ENCODE measurements at regions not wholly inside any gene's neighbourhood (a gene's known extent, or its start where the extent isn't known, plus 50 kb on each side); places are given as distances from the start of the nearest gene placed in this dataset.

DNA sequence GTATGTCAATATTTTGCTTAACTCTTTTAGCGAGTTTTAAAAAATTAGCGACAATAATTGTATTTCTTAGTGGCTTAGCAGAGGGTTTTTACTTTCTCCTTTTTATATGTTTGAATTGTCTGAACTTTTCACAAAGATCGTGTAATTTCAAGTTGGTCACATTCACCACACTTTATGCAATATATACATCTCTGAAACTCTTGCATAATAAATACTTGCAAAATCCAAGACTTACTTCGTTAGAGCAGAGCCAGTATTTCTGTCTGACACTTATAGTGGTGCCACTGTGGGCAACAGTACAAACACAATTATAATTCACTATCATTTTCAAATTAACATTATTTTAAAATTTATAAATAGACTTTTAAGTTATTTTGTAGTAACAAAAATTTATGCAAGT lies 62.0 kb downstream of the SUCNR1 start:
- DNase-seq = no peak

DNA sequence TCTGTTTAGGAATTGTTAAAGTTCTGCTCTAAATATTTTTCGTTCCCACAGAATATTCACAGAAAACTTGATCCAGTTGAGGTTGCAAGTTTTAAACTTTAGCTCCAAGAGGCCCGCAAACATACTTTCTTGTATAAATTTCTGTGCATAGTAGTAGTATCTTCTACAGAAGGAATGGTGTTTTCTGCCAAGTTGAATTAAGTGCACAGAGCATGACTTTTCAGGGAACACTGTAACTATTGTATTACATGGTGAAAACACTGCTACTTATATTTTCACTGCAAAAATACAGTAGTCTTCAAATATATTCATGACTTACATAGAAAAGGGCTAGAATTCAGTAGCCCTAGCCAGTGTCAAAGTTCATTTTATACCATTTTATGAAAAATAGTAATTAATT lies 67.0 kb downstream of the SUCNR1 start:
- DNase-seq = no peak

DNA sequence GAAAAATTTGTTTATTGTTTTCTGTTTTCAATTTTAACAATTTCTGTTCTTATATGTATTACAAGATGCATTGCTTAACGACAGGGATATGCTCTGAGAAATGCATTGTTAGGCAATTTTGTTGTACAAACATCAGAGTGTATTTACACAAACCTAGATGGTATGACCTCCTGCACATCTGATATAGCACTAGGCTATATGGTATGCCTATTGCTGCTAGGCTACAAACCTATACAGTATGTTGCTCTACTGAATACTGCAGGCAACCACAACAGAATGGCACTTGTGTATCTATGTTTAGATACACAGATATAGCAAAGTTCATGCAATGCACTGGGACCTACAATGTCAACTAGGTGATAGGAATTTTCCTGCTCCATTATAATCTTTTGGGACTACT lies 70.1 kb downstream of the SUCNR1 start:
- no peak for DNase-seq

DNA sequence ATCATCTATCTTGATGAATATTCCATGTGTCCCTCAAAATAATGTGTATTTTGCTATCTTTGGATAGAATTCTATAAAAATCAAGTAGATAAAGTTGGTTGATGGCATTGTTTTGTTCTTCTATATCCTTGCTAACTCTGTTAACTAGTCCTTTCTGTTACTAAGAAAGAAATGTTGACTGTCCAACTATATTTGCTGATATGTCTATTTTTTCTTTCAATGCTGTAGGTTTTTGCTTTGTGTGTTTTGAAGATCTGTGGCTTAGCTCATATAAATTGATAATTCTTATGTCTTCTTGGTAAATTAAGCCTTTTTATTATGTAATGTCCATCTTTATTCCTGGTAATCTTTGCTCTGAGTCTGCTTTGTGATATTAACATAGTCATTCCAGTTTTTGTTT lies 70.9 kb downstream of the SUCNR1 start:
- no peak for DNase-seq

DNA sequence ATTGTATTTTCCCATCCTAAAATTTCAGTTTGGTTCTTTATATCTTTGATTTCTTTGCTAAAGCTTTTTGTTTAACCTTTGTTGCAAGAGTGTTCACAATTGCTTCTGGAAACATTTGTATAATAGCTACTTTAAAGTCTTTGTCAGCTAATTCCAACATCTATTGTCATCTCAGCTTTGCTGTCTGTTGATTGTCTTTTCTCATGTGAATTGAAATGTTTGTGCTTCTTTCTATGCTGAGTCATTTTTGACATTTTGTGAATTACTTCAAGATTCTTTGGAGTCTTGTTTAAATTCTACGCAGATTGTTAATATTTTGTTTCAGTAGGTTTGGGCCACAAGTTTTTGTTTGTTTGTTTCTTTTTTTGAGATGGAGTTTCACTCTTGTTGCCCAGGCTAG lies 73.2 kb downstream of the SUCNR1 start:
- no peak for DNase-seq

DNA sequence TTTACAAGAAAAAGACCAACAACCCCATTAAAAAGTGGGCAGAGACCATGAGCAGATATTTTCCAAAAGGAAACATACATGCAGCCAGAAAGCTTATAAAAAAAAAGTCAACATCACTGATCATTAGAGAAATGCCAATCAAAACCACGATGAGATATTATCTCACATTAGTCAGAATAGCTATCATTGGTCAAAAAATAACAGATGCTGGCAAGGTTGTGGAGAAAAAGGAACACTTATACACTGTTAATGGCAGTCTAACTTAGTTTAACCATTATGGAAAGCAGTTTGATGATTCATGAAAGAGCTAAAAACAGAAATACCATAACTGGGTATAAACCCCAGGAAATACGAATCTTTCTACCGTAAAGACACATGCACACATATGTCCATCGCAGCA lies 76.3 kb downstream of the SUCNR1 start:
- no peak for DNase-seq

DNA sequence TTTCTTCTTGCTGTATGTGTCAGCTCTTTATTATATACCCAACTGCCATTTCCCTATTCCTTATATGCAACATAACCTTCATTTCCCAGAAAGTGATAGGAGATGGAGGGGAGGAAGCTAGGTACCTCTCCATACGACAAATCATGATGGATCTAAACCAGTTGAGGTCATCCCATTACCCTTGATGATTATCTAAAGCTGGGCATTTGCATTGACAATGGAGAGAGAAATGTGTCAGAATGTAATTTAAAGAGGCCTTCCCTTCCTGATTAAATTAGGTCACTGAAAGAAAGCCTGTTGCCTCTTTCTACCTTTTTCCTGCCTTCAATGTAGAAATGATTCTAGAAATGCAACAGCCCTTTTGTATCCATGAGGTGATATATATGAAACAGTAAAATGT lies 81.9 kb downstream of the SUCNR1 start:
- DNase-seq = no peak

DNA sequence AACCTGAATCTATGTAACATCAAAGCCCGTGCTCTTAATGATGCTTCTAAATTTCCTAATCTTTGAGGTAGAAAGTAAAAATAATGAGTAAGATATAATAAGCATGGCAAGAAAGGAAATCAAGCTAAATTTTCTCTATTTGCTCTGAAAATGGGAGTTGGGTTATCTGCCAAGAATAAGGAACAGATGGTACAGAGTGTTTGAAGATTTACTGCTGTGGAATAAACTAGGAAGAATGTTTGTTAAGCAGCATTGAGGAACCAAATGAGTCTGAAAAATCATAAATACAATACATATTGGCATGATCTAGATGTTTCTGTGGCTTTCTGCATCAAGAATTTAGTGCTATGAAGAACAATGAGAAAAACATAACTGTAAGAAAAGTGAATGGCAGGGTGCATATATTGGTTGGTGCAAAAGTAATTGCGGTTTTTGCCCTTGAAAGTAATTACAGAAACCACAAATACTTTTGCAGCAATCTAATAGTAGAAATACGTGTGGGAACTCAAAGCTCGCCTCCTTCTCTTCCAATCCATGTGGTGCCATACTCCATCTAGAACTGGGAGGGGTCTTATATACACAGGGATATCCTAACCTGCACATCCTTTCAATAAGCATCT lies 87.6 kb downstream of the SUCNR1 start:
- DNase-seq = no peak

DNA sequence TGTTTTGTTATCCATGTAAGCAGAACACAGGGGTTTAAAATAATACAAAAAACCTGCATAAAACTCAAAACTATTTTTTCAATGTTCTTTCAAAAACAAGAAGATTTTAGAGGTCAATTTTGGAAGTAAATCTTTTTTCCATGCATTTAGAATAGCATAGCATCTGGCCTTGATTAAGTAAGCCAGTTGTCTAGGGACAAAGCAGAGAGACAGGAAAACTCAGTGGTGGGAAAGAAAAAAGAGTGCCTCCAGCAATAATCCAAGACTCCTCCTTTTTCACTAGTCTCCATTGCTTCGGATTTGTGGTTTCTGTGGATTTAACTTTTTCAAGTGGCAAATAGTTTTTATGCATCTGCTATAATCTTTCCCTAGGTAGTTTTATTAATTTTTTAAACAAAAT lies 88.9 kb downstream of the SUCNR1 start:
- no peak for DNase-seq

DNA sequence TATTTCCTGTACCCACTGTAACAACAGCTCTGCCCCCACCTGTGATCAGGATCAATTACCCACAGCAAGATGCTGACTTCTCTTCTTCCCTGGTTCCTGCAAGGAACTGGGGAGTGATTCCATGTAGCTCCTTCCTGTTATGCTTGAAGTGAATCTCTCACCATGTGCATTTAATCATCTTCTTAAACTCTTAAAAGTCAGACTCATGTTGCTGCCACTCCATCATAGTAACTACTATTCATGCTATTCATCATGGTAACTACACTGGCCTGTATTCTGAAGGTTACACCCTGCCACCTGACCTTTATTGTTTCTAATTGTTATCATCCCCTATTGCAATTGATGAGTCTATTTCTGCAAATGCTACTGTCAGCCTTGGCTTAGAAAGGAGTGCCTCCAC lies 89.5 kb downstream of the SUCNR1 start:
- DNase-seq = no peak

DNA sequence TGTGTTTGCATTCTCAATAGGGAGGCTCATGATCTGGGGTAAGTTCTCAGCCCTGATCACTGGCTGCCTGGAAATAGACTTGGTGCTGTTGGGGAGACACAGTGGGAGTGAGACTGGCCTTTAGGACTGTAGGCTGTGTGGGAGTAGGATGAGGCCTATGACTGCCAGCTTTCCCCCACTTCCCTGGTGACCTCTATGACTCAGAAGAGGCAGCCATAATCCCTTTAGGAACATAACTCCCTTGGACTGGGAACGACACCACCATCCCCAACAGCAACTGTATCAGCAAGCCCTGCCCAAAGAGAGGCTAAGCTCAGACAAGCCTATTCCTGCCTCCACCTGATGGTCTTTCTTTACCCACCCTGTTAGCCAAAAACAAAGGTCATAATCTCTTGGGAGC lies 91.3 kb downstream of the SUCNR1 start:
- no peak for DNase-seq

DNA sequence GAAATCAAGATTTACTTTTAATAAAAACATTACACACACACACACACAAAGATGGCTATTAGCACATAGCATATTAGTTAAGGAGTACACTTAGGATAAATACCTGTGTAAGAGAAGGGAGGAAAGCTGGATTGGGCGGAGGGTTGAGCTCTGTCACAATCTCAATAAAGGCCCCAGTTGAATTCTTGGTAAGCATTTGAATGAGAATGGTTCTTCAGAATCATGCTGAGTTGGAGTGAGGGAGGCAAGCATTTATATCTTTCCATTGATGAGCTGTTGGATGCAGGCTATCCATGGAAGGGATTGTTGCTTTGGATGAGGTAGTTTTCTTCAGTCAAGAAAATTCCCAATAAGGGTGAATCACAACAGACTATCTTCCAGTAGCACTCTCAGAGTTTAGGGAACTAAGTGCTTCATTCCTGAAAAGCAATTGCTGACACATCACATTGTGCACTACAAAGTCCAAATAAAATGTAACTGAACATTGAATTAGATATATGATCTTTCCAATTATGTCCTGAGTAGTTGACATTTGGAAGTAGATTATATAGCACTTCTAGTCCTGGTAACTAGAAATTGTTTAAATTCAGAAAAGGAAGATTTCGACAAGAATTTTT lies 95.7 kb downstream of the SUCNR1 start:
- DNase-seq = no peak

DNA sequence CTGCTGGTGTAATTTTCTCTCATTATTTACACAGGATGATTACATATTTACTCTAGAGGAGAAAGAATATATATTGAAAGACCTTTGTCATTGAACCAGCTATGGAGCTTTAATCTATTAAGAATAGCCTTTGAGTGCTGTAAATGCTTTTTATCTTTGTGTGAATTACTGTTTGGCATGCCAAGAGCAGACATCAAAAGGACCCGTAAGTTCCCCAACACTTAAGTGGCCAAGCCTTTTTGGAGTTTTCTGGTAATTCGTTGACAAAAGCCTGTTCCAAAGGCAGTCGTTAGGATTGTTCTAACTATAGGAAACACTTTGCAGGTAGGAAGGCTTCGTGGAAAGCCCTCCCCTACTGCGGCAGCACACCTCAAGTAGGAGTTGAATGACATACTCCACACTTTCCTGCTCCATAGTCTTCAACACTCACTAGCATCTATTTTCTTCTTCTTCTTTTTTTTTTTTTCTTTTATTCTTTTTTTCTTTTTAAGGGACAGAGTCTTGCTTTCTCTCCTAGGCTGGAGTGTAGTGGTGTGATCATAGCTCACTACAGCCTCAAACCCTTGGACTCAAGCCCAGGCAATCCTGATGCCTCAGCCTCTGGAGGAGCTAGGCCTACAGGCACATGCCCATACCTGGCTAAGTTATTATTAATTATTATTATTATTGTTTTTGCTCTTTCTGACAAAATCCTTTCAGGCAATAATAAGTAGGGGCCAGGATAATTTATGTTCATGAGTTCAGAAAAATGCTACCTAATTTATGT lies 98.6 kb downstream of the SUCNR1 start:
- DNase-seq = no peak

DNA sequence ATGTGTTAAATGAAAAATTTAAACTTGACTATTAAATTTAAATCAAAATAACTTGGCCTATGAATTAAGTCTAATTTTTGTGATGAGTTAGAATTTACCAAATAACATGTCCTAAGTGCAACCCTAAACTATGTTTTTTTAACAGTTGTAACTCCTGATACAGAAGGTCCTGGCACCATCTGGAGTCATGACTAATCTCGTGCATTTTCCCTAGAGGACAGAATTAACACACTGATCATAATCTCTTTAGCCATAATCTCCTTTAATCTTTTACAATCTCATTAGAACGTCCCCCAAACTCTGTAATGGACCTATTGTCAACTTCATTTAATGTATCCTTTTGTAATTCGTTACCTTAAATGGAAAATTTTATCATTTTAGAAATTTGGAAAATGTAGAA lies 100.6 kb downstream of the SUCNR1 start:
- no peak for DNase-seq

DNA sequence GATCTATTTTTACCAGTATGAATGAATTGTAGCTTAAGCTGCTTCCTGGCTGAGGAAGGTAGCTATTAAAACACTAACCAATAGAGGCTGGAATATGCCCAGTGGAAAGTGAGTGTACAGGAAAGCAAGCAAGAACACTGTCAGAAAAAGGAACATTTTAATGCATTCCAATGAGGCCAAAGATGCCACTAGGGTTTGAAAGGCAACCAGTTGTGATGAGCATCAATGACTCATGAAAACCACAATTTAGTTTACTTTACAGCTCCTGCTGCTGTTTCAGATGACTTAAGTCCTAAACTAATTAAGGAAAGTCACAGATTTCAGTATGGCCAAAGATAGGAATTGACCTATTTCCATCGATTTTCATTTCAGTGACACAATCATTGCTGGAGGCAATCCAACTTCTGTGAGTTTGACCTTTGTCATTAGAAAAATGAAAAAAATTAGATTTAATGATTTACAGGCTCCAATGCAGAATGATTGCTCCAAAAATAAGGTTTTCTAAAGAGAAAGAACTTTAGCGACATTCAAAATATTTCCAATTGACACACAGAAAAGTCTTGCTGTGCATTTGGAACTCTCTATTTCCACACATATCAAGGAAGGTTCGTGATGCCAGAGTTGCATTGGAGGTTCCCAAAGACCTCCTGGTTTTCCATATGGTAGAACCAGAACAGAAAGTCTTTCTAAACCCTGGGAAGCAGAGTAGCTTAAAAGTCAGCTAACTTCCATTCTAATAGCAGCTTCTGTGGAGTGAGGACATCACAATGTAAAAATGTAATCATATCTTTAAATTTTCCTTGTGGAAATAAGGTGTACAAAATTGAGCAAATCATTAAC lies 103.0 kb downstream of the SUCNR1 start:
- no peak for DNase-seq

DNA sequence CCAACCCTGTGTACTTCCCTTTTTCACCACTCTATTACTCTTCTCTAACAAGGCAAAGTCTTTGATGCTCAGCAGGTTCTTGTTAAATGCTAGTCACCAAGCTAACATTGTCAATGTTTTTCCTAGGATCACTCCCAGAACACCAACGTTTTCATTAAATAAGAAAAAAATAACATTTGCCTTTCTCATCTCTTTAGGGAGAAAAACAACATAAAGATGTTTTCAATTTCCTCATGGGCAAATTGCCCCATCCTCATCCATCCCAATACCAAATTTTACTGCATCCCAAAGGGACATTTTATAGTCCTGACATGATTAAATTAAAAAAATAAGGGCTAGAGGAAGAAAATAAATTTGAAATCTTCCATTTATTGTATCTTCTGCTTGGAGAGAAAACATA lies 106.5 kb downstream of the SUCNR1 start:
- DNase-seq = no peak

DNA sequence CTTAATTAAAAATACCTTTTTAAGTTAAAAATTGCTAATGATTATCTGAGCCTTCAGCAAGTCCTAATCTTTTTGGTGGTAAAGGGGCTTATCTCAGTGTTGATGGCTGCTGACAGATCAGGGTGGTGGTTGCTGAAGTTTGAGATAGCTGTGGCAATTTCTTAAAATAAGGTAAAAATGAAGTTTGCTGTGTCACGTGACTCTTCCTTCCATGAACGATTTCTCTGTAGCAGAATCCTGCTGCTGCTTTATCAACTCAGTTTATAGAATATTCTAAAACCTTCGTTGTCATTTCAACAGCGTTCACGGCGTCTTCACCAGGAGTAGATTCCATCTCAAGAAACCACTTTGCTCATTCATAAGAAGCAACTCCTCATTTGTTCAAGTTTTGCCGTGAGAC lies 110.1 kb downstream of the SUCNR1 start:
- no peak for DNase-seq

DNA sequence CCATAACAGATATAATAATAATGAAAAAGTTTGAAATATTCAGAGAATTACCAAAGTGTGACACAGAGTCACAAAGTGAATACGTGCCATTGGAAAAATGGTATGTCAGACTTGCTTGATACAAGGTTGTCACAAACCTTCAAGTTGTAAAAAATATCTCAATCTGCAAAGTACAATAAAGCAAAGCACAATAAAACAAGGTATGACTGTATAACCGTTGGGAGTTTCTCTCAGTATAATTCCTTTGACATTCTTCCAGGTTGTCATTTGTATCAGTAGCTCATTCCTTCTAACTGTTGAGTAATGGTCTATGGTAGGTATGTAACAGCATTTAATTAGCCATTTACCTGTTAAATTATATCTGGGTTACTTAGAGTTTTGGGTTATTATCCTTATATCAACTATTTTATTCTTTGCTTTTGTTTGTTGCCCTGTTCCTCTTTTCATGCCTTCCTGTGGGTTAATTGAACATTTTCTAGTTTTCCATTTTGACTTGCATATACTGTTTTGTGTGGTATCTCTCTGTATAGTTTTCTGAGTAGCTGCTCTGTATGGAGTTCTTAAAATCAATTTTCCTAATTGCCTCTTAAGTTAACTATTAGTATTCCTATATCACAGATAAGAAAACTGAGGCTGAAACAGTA lies 112.5 kb downstream of the SUCNR1 start:
- no peak for DNase-seq

DNA sequence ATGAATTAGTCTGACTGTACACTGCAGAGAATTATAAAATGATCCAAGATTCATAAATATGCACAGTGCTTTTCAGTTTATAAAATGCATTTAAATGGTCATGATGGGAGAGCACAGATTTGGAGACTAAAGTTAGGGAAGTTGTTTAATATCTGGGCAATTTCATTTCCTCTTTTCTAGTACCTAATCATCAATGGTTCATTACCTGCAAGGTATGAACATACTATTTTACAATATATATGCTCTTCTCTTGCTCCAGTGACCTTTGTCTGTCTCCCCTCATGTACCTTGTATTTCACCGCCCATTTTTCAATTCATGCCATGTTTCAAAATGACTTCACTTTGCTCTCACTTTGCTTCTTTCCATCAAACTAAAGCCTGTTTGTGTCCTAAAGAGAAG lies 114.5 kb downstream of the SUCNR1 start:
- DNase-seq = no peak

DNA sequence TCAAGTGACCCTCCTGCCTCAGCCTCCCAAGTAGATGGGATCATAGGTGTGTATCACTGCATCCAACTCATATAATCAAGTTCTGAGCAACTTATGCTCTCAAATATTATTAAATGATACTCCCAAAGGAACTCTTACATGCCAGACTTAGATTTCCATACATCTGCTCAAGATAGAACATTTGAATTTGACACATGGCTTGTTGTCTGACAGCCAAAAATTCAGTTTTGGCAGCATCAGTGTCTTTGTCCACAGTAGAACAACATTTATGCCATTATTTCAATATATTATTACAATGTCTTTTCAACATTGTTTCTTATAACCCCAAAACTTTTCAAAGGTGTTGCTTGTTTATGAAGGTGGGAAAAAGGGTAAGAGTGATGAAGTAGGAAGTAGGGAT lies 116.2 kb downstream of the SUCNR1 start:
- DNase-seq = no peak

DNA sequence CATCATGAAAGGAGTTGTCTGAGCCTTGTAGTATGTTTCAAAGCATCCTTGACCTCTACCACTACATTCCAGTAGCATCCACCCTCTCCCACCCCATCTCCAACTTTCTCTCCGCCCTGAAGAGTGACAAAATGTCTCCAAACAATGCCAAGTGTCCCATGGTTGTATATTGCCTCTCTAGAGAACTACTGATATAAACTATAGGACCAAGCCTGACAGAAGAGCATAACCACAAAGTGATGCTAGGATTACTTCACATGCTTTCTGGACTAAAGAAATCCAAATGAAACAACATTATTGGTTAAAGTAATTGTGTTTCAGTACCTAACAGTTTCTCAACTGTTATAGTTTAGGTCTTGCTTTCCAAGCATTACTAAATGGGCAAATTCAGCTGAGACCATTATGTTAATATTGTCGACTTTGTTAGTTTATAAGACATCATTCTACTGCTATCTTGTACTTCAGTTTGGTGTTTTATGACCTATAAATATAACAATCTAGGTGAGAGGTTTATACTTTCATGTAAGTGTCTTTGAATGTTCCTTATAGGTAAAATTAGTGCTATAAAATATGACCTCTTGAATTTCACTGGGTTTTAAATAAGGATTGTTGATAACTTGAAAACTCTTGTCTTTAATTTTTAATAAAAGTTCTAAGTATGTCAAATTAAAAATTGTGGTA lies 117.4 kb downstream of the SUCNR1 start:
- no peak for DNase-seq

DNA sequence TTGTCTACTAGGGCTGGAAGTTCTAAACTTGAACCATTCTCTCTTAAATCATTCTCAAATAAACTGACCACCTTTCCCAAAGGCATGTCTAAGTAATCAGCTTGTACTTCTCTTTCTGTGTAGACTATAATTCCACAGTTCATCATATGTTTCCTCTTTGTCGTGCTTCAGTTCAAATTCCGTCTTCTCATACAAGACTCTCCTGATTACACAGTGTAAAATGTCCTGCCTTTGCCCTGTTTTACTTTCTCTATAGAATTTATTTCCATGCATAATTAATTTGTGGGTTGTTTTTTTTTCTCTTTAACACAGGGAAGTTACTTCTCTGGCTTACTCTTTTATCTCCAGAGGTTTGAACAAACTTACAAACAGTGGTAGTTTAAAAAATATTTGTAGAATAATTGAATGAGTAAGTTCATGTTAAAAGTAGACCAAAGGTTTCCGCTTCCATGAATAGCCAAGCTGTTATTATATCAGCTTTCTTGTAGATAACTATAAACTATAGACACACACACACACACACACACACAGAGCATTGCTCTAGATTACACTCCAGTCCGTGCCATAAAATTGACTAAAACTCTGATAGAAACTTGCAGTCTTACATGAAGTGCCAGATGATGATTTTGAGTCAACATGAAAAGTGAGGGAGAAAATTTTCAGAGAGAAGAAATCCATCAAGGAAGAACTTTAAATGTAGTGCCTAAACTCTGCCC lies 119.0 kb downstream of the SUCNR1 start:
- no peak for DNase-seq

Data from CD4-positive, alpha-beta T cell treated with Interleukin-15 for 1 hour (primary cell).